GM12875 (cell line): ENCODE measurements at regions not wholly inside any gene's neighbourhood (a gene's known extent, or its start where the extent isn't known, plus 50 kb on each side); places are given as distances from the start of the nearest gene placed in this dataset.

Source experiments
- H3K4me3 ChIP-seq: one replicate; pipeline ENCODE4 v1.5.1; 2011; ENCODE audit warnings: low read depth, low read length, control low read depth
- CTCF ChIP-seq: IDR thresholded peaks from 2 replicates; pipeline ENCODE4 v1.5.1; 2011; ENCODE audit warnings: low read depth, mild to moderate bottlenecking, control low read depth, inconsistent platforms, low read length, moderate library complexity, borderline replicate concordance; ENCODE audit not compliant: insufficient read depth

GRCh38 chrX:140848800-140849199 lies 139.2 kb downstream of the LINC00632 start:
- no peak for TF ChIP-seq CTCF

GRCh38 chrX:140860718-140861117 lies 141.7 kb upstream of the SPANXB1 start:
- no peak for TF ChIP-seq CTCF
- H3K4me3 ChIP-seq, result no peak overlapping the region

More at GRCh38 chrX:140848800-140849199, 139.2 kb downstream of the LINC00632 start:
- H3K4me3 ChIP-seq, result no peak overlapping the region

GRCh38 chrX:140866446-140866845 lies 135.9 kb upstream of the SPANXB1 start:
- no peak for TF ChIP-seq CTCF

GRCh38 chrX:140912606-140913005 lies 89.8 kb upstream of the SPANXB1 start:
- TF ChIP-seq CTCF, result no peak
- no peak overlapping the region for H3K4me3 ChIP-seq

More at GRCh38 chrX:140866446-140866845, 135.9 kb upstream of the SPANXB1 start:
- no peak overlapping the region for H3K4me3 ChIP-seq

GRCh38 chrX:140913802-140914501 lies 88.4 kb upstream of the SPANXB1 start:
- no peak overlapping the region for H3K4me3 ChIP-seq
- TF ChIP-seq CTCF, result no peak

- no peak for TF ChIP-seq CTCF
- H3K4me3 ChIP-seq, result no peak overlapping the region
Measured at GRCh38 chrX:140916872-140917271, 85.5 kb upstream of the SPANXB1 start.

GRCh38 chrX:140917354-140918115 lies 84.9 kb upstream of the SPANXB1 start:
- TF ChIP-seq CTCF, result no peak
- no peak overlapping the region for H3K4me3 ChIP-seq
